NCI-H1092 (cell line): ENCODE measurements at regions not wholly inside any gene's neighbourhood (a gene's known extent, or its start where the extent isn't known, plus 50 kb on each side); places are given as distances from the start of the nearest gene placed in this dataset.

Experiments used
- DNase-seq: peaks from one replicate; lab custom pipeline; 2025; lab: John Stamatoyannopoulos, UW

GRCh38 chr4:120525106-120525505 is 397.4 kb downstream of the PRDM5 start:
- no peak for DNase-seq

GRCh38 chr4:120524237-120524636 is 398.3 kb downstream of the PRDM5 start:
- no peak for DNase-seq

DNA sequence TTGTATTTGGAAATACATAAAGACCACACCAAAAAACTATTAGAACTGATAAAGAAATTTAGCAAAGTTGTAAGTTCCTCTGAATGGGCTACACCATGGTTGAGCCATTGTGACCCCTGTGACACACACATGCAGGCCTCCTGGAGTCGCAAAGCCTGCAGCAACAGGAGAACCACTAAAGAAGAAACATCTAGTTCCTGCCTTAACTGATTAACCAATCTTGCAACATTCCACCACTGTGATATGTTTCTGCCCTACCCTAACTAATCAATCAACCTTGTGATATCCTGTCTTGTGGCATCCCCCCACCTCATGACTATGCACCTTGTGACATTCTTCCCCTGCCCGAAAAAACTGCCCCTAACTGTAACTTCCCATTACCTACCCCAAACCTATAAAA is 401.8 kb downstream of the PRDM5 start:
- DNase-seq, result no peak

DNA sequence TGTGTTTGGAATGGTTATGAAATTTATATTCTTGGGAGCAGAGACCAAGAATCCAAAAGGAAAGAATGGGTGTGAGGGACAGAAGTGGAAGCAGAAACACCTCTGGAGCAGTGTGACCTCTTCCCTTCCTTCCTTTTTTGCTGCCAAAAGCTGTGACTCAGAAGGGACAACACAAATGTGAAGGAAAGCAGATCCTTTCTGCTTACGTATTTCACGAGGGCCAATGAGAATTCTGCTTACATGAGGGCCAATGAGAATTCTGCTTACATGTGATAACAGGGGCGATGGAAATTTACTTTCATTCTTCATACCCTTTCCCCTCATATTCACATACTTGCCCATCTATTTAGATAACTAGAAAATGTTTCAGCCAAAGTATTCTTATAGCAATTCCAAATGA is 404.6 kb downstream of the PRDM5 start:
- DNase-seq, result no peak

DNA sequence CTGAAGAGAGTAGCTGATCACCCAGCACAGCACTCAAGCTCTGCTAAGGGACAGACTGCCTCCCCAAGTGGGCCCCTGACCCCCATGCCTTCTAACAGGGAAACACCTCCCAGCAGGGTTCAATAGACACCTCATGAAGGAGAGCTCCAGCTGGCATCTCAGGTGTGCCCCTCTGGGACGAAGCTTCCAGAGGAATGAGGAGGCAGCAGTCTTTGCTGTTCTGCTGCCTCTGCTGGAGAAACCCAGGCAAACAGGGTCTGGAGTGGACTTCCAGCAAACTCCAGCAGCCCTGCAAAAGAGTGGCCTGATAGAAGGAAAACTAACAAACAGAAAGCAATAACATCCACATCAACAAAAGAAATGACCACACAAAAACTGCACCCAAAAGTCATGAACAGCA is 412.8 kb downstream of the PRDM5 start:
- DNase-seq, result no peak

DNA sequence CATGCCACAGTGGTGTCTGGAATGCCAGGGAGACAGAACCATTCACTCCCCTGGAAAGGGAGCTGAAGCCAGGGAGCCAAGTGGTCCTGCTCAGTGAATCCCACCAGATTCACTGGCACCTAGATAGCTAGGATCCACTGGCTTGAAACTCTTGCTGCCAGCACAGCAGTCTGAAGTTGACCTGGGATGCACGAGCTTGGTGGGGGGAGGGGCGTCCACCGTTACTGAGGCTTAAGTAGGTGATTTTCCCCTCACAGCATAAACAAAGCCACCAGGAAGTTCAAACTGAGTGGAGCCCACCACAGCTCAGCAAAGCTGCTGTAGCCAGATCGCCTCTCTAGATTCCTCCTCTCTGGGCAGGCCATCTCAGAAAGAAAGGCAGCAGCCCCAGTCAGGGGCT is 413.3 kb downstream of the PRDM5 start:
- DNase-seq, result no peak

- DNase-seq, result no peak
These were observed 414.5 kb downstream of the PRDM5 start for GRCh38 chr4:120508036-120508435.

DNA sequence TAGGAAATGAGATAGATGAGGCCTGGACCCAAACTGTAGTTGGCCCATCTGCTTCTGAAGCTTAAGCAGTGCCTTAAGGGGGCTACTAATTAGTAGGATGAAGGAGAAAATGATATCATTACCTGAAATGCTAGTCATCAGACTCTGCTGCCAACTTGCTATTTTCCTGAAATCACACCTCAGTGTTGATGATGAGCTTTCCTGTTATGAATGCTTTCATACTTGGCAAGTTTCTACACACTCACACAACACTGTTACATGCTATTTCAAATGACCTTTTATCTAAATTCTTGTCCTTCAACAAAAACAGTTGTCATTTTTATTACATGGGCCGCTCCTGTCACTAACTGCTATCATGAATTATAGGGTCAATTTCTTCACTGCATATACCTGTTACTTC is 416.0 kb downstream of the PRDM5 start:
- no peak for DNase-seq

- DNase-seq, result no peak
These were observed 423.8 kb downstream of the PRDM5 start for GRCh38 chr4:120498678-120499077.

- DNase-seq, result no peak
These were observed 424.8 kb upstream of the MAD2L1 start for GRCh38 chr4:120491481-120491880.

DNA sequence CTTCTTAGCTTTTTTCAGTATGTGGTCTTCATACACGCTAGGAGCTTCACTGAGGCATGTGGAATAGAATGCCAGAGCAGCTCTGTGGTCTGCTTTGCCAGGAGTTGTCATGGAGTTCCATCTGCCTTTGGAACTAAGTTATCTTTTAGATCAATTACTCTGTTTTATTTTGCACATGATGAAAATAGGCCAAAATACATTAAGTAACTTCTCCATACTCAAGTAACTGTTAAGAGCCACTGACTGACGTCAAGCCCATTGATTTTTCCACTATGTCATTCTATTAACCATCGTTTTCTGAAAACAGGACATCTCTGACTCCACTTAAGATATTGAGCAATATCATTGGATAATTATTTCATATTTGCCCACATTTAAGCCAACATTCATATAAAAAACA is 415.1 kb upstream of the MAD2L1 start:
- no peak for DNase-seq

DNA sequence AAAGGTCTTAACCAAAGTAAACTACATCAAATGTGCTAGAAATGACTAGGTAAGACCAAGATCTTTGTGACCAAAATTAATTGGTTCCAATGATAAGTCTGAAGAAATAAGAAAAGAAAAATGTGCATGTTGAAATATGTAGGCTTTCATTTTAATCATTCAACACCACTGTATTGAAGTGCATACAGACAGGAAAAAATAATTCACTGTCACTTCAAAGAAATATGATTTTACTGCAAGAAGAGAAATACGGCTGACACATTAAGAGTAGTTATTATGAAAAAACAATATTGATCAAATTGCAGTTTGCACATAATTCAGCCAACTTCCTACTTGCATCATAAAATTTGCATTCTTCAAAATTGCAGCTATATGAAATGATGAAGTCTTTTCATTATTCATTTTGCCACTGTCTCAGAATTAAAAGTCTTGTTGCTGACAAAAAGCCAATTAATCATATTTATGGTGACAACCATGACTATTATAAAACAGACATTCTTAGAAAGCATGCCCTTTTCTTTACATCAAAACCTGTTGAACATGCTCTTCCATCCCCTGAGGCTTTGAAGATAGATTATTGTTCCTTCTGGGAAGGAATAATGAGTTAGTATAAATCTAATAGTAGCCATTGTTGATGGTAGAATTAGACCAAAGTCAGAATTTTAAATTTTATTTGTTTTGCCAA is 405.9 kb upstream of the MAD2L1 start:
- no peak for DNase-seq

DNA sequence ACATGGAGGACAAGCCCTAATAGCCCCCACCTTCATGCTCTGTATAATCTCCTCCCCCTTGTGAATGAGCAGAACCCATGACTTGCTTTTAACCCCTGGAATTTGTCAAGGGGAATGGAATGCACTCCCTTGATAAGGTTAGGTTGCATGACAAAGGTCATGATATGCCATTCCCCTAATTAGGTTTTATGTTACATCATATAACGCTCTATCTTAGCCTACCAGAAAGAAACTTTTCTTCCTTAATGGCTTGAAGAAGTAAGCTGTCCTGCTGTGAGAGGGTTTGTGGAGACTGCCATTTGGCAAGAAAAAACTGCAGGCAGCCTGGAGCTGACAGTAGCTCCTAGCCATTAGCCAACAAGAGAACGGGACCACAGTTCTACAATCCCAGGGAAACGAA is 399.8 kb upstream of the MAD2L1 start:
- DNase-seq, result no peak

DNA sequence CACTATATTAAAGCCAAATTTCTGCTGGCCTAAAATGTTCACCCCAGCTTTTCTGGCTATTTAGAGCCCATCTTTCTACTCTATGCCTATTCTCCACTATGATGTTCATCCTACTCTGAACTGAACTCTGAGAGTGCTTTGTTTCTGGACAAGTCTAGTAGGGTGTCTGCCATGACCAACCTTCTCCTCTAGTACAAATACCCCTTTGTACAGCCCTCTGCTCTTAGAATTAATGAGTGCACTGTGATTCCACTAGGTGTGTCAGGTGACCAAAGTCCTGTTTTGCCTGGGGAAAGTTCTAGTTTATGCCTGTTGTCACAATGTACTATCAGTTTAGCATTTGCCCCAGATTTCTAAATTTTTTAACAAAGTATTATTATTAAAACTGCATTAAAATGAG is 388.1 kb upstream of the MAD2L1 start:
- DNase-seq, result no peak

DNA sequence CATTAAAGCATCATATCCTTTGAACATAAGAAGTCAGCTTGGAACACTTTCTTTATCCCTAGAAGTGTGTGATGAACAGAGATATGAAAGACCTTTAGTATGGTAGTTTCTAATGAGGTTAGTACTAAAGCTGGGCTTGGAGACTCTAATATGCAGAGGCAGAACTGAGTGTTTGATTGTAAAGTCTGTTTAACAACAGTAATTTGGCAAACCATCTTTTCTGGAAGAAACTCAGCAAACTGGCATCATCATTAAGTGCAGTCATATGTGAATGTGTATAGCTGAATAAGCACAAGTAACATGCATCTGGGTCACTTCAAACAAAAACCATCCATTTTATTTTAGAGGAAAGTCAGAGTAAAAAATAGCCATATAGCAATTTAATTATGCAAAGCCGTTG is 385.9 kb upstream of the MAD2L1 start:
- no peak for DNase-seq

DNA sequence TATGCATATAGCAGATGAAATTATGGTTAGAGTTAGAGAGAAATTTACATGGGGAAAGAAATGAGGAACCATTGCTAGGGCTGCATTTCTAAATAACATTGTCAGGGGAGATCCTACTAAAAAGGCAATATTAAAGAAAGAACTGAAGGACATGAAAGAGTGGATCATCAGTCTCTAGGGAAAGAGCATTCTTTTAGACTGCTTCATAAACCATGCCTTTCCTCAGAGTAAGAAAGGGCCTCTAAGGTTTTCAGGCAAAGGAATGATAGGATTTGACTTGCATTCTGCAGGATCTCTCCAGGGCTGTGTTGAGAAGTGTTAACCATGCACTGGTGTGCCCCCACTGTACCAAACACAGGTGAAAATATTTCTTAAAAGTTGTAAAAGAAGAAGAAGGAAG is 385.4 kb upstream of the MAD2L1 start:
- no peak for DNase-seq

DNA sequence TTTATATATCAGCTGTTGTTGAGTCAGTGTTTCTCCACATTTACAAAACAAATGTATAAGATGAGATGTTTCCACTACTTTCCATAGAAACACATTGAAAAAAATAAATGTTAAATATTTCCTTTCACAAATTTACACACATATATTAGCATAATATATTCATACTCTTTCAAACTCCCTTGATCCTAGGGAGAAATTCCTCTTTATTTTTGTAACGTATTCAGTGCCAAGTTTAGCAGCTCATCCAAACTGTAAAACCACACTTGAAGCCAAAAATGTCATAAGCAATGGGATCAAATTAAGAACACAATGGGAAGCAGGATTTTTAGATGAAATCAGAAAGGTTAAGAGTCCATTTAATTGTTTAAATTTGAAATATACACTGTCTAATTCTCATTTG is 381.1 kb upstream of the MAD2L1 start:
- no peak for DNase-seq

DNA sequence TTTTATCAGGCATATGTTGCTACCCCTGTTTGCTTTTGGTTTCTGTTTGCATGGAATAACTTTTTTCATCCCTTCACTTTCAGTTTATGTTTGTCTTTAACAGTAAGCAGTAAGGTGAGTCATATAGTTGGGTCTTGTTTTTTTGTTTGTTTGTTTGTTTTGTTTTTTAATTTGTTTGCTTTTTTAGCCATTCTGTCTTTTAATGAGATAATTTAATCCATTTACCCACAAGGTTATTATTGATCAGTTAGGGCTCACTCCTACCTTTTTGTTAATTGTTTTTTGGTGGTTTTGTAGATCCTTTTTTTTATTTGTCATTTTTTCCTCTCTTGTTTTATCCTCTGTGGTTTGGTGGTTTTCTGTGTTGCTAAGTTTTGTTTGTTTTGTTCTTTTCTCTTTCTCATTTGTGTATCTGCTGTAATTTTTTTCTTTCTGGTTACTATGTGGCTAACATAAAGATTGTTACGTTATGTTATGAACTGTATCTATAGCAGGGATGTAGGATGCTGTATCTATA is 379.5 kb upstream of the MAD2L1 start:
- DNase-seq, result no peak

DNA sequence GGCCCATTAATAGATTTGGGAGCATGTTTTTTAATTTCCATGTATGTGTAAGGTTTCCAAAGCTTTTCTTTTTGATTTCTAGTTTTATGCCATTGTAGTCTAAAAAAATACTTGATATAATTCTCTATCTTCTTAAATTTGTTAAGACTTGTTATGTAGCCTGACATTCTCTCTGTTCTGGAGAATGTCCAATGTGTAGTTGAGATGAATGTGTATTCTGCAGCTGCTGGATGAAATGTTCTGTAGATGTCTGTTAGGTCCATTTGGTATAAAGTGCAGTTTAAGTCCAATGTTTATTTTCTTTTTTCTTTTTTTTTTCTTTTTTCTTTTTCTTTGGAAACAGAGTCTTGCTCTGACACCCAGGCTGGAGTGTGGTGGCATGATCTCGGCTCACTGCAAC is 378.5 kb upstream of the MAD2L1 start:
- DNase-seq, result no peak

GRCh38 chr4:120443116-120443515 is 376.5 kb upstream of the MAD2L1 start:
- no peak for DNase-seq

- no peak for DNase-seq
These were observed 374.1 kb upstream of the MAD2L1 start for GRCh38 chr4:120440730-120441129.

DNA sequence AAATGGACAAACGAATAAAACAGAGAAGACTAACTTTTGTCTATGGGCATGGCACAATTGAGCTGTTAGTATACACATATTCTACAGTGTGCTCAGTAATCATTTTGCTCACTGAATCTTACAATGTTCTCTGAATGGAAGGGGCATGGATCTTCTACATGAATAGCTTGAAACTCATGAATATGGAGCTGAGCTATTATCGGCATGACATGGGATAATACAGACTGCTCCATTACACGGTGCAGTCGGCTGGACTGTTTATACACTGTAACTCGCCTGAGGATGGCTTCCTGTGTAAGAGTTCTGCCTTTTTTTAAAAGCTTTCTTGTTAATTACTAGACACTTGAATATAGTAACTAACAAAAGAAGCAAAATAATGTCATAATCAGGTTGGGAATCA is 368.5 kb upstream of the MAD2L1 start:
- no peak for DNase-seq

GRCh38 chr4:120434756-120435155 is 368.1 kb upstream of the MAD2L1 start:
- DNase-seq, result no peak

- DNase-seq, result no peak
These were observed 365.7 kb upstream of the MAD2L1 start for GRCh38 chr4:120432301-120432860.
